T-helper 17 cell (primary cell): ENCODE measurements at regions not wholly inside any gene's neighbourhood (a gene's known extent, or its start where the extent isn't known, plus 50 kb on each side); places are given as distances from the start of the nearest gene placed in this dataset.

Experiments used
- ATAC-seq: fragments of 150-1000 bp; cut with Tn5 transposase; 2 replicates; pipeline ENCODE4 v1.10.0; 2021; ENCODE audit warnings: mild to moderate bottlenecking, moderate library complexity
- DNase-seq, 3 donors: peaks; one replicate each; pipeline versions ENCODE4 v3.0.0 to v3.0.0-alpha.2; 2020 to 2021
- H3K9me3 ChIP-seq: one replicate; pipeline ENCODE4 v1.7.0; 2013; ENCODE audit warnings: low read length, mild to moderate bottlenecking; ENCODE audit not compliant: control insufficient read depth, poor library complexity, severe bottlenecking
- H3K27ac Mint-ChIP-seq: one replicate; pipeline ENCODE4 v1.8.0; 2022; ENCODE audit warnings: mild to moderate bottlenecking, moderate library complexity, mixed read lengths
- H3K27me3 Mint-ChIP-seq: one replicate; pipeline ENCODE4 v1.8.0; 2022; ENCODE audit warnings: mixed read lengths
- H3K36me3 Mint-ChIP-seq: one replicate; pipeline ENCODE4 v1.8.0; 2022; ENCODE audit warnings: low read depth, mixed read lengths
- H3K4me1 Mint-ChIP-seq: one replicate; pipeline ENCODE4 v1.8.0; 2022; ENCODE audit warnings: mild to moderate bottlenecking, mixed read lengths
- H3K4me3 Mint-ChIP-seq: one replicate; pipeline ENCODE4 v1.8.0; 2022; ENCODE audit warnings: mild to moderate bottlenecking, moderate library complexity, mixed read lengths

- Mint-ChIP-seq H3K27ac (no peak overlapping the region), H3K4me1 (no peaks in the 10 kb centered on the region), H3K36me3 (no peaks in the 10 kb centered on the region), H3K4me3 (no peak overlapping the region), H3K27me3 (peaks cover 35% of the 10 kb centered on the region)
- DNase-seq (no peak), ATAC-seq (no peak)
- H3K9me3 ChIP-seq = peaks cover 2% of the 10 kb centered on the region
These were observed 56.2 kb upstream of the TNPO1 start for GRCh38 chr5:72760259-72760658.

GRCh38 chr5:72752909-72753308 is 63.6 kb upstream of the TNPO1 start:
- H3K9me3 ChIP-seq = no peaks in the 10 kb centered on the region
- DNase-seq = no peak
- Mint-ChIP-seq H3K4me3 (no peak overlapping the region), H3K27me3 (peaks cover 12% of the 10 kb centered on the region), H3K4me1 (peaks cover 5% of the 10 kb centered on the region), H3K36me3 (no peaks in the 10 kb centered on the region), H3K27ac (no peak overlapping the region)
- ATAC-seq = no peak

GRCh38 chr5:72749362-72749997 is 67.0 kb upstream of the TNPO1 start:
- H3K9me3 ChIP-seq = no peaks in the 10 kb centered on the region
- no peak overlapping the region for H3K27ac Mint-ChIP-seq
- ATAC-seq (no peak), DNase-seq (no peak)
- H3K4me3 Mint-ChIP-seq = no peak overlapping the region
- H3K27me3 Mint-ChIP-seq = peaks cover 7% of the 10 kb centered on the region
- no peaks in the 10 kb centered on the region for H3K36me3 Mint-ChIP-seq
- peaks cover 5% of the 10 kb centered on the region for H3K4me1 Mint-ChIP-seq

- H3K9me3 ChIP-seq = no peaks in the 10 kb centered on the region
- no peak for DNase-seq
- peaks cover 5% of the 10 kb centered on the region for H3K4me1 Mint-ChIP-seq
- H3K27ac Mint-ChIP-seq = no peak overlapping the region
- H3K27me3 Mint-ChIP-seq = peaks cover 24% of the 10 kb centered on the region
- H3K4me3 Mint-ChIP-seq = no peak overlapping the region
- H3K36me3 Mint-ChIP-seq = no peaks in the 10 kb centered on the region
- ATAC-seq = no peak
These were observed 68.6 kb upstream of the TNPO1 start for GRCh38 chr5:72747826-72748225.

- ATAC-seq = no peak
- H3K27me3 Mint-ChIP-seq = peaks cover 24% of the 10 kb centered on the region
These were observed 69.7 kb upstream of the TNPO1 start for GRCh38 chr5:72746736-72747135.

GRCh38 chr5:72744136-72744535 is 72.3 kb upstream of the TNPO1 start:
- Mint-ChIP-seq H3K4me1 (no peaks in the 10 kb centered on the region), H3K4me3 (no peak overlapping the region), H3K27me3 (peaks cover 24% of the 10 kb centered on the region), H3K27ac (no peak overlapping the region), H3K36me3 (no peaks in the 10 kb centered on the region)
- no peak for DNase-seq
- no peaks in the 10 kb centered on the region for H3K9me3 ChIP-seq
- no peak for ATAC-seq

More at GRCh38 chr5:72746736-72747135, 69.7 kb upstream of the TNPO1 start:
- Mint-ChIP-seq H3K27ac (no peak overlapping the region), H3K36me3 (no peaks in the 10 kb centered on the region), H3K4me1 (peaks cover 5% of the 10 kb centered on the region), H3K4me3 (no peak overlapping the region)
- no peaks in the 10 kb centered on the region for H3K9me3 ChIP-seq
- no peak for DNase-seq

- Mint-ChIP-seq H3K36me3 (no peaks in the 10 kb centered on the region), H3K4me3 (no peak overlapping the region), H3K27me3 (peaks cover 24% of the 10 kb centered on the region), H3K4me1 (no peaks in the 10 kb centered on the region), H3K27ac (no peak overlapping the region)
- no peak for DNase-seq
- H3K9me3 ChIP-seq = no peaks in the 10 kb centered on the region
- no peak for ATAC-seq
These were observed 74.7 kb upstream of the TNPO1 start for GRCh38 chr5:72741805-72742204.

- no peaks in the 10 kb centered on the region for H3K4me1 Mint-ChIP-seq
- no peak overlapping the region for H3K27ac Mint-ChIP-seq
- ATAC-seq = no peak
- no peak for DNase-seq
- H3K4me3 Mint-ChIP-seq = no peak overlapping the region
- H3K36me3 Mint-ChIP-seq = no peaks in the 10 kb centered on the region
- no peaks in the 10 kb centered on the region for H3K9me3 ChIP-seq
- no peaks in the 10 kb centered on the region for H3K27me3 Mint-ChIP-seq
These were observed 82.7 kb upstream of the TNPO1 start for GRCh38 chr5:72733810-72734209.

GRCh38 chr5:72723581-72723980 is 92.9 kb upstream of the TNPO1 start:
- DNase-seq = no peak
- Mint-ChIP-seq H3K4me3 (no peak overlapping the region), H3K27me3 (peaks cover 38% of the 10 kb centered on the region), H3K27ac (no peak overlapping the region), H3K36me3 (no peaks in the 10 kb centered on the region), H3K4me1 (no peaks in the 10 kb centered on the region)
- ATAC-seq = no peak
- H3K9me3 ChIP-seq = peaks cover 2% of the 10 kb centered on the region

GRCh38 chr5:72722792-72723452 is 93.5 kb upstream of the TNPO1 start:
- DNase-seq (no peak), ATAC-seq (no peak)
- no peaks in the 10 kb centered on the region for H3K36me3 Mint-ChIP-seq
- H3K9me3 ChIP-seq = peaks cover 2% of the 10 kb centered on the region
- H3K4me3 Mint-ChIP-seq = no peak overlapping the region
- H3K27ac Mint-ChIP-seq = no peak overlapping the region
- H3K4me1 Mint-ChIP-seq = no peaks in the 10 kb centered on the region
- peaks cover 32% of the 10 kb centered on the region for H3K27me3 Mint-ChIP-seq

- peaks cover 2% of the 10 kb centered on the region for H3K9me3 ChIP-seq
- no peak for DNase-seq
- no peaks in the 10 kb centered on the region for H3K36me3 Mint-ChIP-seq
- no peaks in the 10 kb centered on the region for H3K4me1 Mint-ChIP-seq
- ATAC-seq = no peak
- peaks cover 35% of the 10 kb centered on the region for H3K27me3 Mint-ChIP-seq
- H3K27ac Mint-ChIP-seq = no peak overlapping the region
- no peak overlapping the region for H3K4me3 Mint-ChIP-seq
These were observed 94.6 kb upstream of the TNPO1 start for GRCh38 chr5:72721844-72722243.

GRCh38 chr5:72720205-72720604 is 96.3 kb upstream of the TNPO1 start:
- H3K9me3 ChIP-seq = peaks cover 2% of the 10 kb centered on the region
- Mint-ChIP-seq H3K4me1 (no peaks in the 10 kb centered on the region), H3K4me3 (no peak overlapping the region), H3K36me3 (no peaks in the 10 kb centered on the region), H3K27me3 (peaks cover 36% of the 10 kb centered on the region), H3K27ac (no peak overlapping the region)
- no peak for ATAC-seq
- no peak for DNase-seq

GRCh38 chr5:72711351-72711750 is 105.1 kb upstream of the TNPO1 start:
- Mint-ChIP-seq H3K36me3 (no peaks in the 10 kb centered on the region), H3K4me3 (no peak overlapping the region), H3K4me1 (no peaks in the 10 kb centered on the region), H3K27ac (no peak overlapping the region), H3K27me3 (peaks cover 55% of the 10 kb centered on the region)
- H3K9me3 ChIP-seq = no peaks in the 10 kb centered on the region
- ATAC-seq = no peak
- DNase-seq = no peak

GRCh38 chr5:72709341-72709740 is 107.1 kb upstream of the TNPO1 start:
- DNase-seq = no peak
- peaks cover 52% of the 10 kb centered on the region for H3K27me3 Mint-ChIP-seq
- H3K27ac Mint-ChIP-seq = no peak overlapping the region
- no peaks in the 10 kb centered on the region for H3K36me3 Mint-ChIP-seq
- no peaks in the 10 kb centered on the region for H3K9me3 ChIP-seq
- no peak for ATAC-seq
- H3K4me1 Mint-ChIP-seq = no peaks in the 10 kb centered on the region
- no peak overlapping the region for H3K4me3 Mint-ChIP-seq
